Liver (tissue), 7 donors: ENCODE measurements at regions not wholly inside any gene's neighbourhood (a gene's known extent, or its start where the extent isn't known, plus 50 kb on each side); places are given as distances from the start of the nearest gene placed in this dataset.

Experiments
- DNase-seq: peaks from one replicate; pipeline ENCODE4 v3.0.0-alpha.2; 2017; ENCODE audit warnings: low spot score
- H3K27ac ChIP-seq, 2 donors: one replicate each; pipeline ENCODE4 v1.7.0; 2013; ENCODE audit warnings: inconsistent platforms in 2 of 2, low read length in 2 of 2, control low read depth in 1 of 2, low read depth in 1 of 2, mild to moderate bottlenecking in 1 of 2
- H3K27me3 ChIP-seq, 4 donors: one replicate each; pipeline versions ENCODE4 v1.6.1 to v1.7.0; 2013; ENCODE audit warnings: low read length in 3 of 4, inconsistent platforms in 1 of 4, mild to moderate bottlenecking in 1 of 4, moderate library complexity in 1 of 4; ENCODE audit not compliant: control insufficient read depth in 4 of 4, insufficient read depth in 4 of 4
- H3K36me3 ChIP-seq, 4 donors: one replicate each; pipeline versions ENCODE4 v1.6.1 to v1.7.0; 2013; ENCODE audit warnings: low read length in 3 of 4, mild to moderate bottlenecking in 3 of 4, low read depth in 1 of 4, moderate library complexity in 1 of 4; ENCODE audit not compliant: control insufficient read depth in 4 of 4, insufficient read depth in 3 of 4
- H3K4me1 ChIP-seq, 4 donors: one replicate each; pipeline versions ENCODE4 v1.6.1 to v1.7.0; 2013; ENCODE audit warnings: low read length in 3 of 4, mild to moderate bottlenecking in 3 of 4, moderate library complexity in 1 of 4; ENCODE audit not compliant: control insufficient read depth in 4 of 4, insufficient read depth in 4 of 4
- H3K4me3 ChIP-seq, 3 donors: one replicate each; pipeline versions ENCODE4 v1.6.1 to v1.7.0; 2013; ENCODE audit warnings: low read length in 3 of 3, control low read depth in 1 of 3, low read depth in 1 of 3, mild to moderate bottlenecking in 1 of 3
- H3K9ac ChIP-seq, 2 donors: one replicate each; pipeline ENCODE4 v1.7.0; 2013; ENCODE audit warnings: low read length in 2 of 2, mild to moderate bottlenecking in 2 of 2, moderate library complexity in 2 of 2, control low read depth in 1 of 2, low read depth in 1 of 2
- H3K9me3 ChIP-seq, 4 donors: one replicate each; pipeline versions ENCODE4 v1.6.1 to v1.7.0; 2013; ENCODE audit warnings: low read length in 3 of 4; ENCODE audit not compliant: control insufficient read depth in 4 of 4
- ATF3 ChIP-seq: IDR thresholded peaks from 2 replicates; pipeline ENCODE4 v1.6.1; 2016; ENCODE audit warnings: antibody characterized with exemption
- EGR1 ChIP-seq, 2 donors: IDR thresholded peaks; 2 replicates each; pipeline ENCODE4 v1.6.1; 2016 to 2018; ENCODE audit warnings: antibody characterized with exemption in 2 of 2, low read depth in 2 of 2
- FOXA1 ChIP-seq: IDR thresholded peaks from 2 replicates; pipeline ENCODE4 v1.6.1; 2016; ENCODE audit warnings: antibody characterized with exemption
- FOXA2 ChIP-seq: IDR thresholded peaks from 2 replicates; pipeline ENCODE4 v1.6.1; 2016; ENCODE audit warnings: antibody characterized with exemption
- GABPA ChIP-seq, 2 donors: IDR thresholded peaks in 1 of 2; conservative IDR thresholded peaks in 1 of 2; 2 replicates each; pipeline ENCODE4 v1.6.1; 2016; ENCODE audit warnings: antibody characterized with exemption in 2 of 2, mild to moderate bottlenecking in 1 of 2, moderate library complexity in 1 of 2
- HNF4A ChIP-seq, 2 donors: conservative IDR thresholded peaks; 2 replicates each; pipeline ENCODE4 v1.6.1; 2016; ENCODE audit warnings: antibody characterized with exemption in 2 of 2, mild to moderate bottlenecking in 2 of 2
- HNF4G ChIP-seq: IDR thresholded peaks from 2 replicates; pipeline ENCODE4 v1.6.1; 2016; ENCODE audit warnings: antibody characterized with exemption
- JUND ChIP-seq, 2 donors: IDR thresholded peaks; 2 replicates each; pipeline ENCODE4 v1.6.1; 2016; ENCODE audit warnings: antibody characterized with exemption in 2 of 2
- NR2F2 ChIP-seq: IDR thresholded peaks from 2 replicates; pipeline ENCODE4 v1.6.1; 2016; ENCODE audit warnings: antibody characterized with exemption
- RAD21 ChIP-seq, 2 donors: IDR thresholded peaks; 2 replicates each; pipeline ENCODE4 v1.6.1; 2016; ENCODE audit warnings: antibody characterized with exemption in 2 of 2, mild to moderate bottlenecking in 2 of 2
- REST ChIP-seq: IDR thresholded peaks from 2 replicates; pipeline ENCODE4 v1.6.1; 2016; ENCODE audit warnings: antibody characterized with exemption, mild to moderate bottlenecking
- RXRA ChIP-seq, 2 donors: IDR thresholded peaks; 2 replicates each; pipeline ENCODE4 v1.6.1; 2017 to 2018; ENCODE audit warnings: antibody characterized with exemption in 2 of 2, mild to moderate bottlenecking in 1 of 2
- SP1 ChIP-seq: IDR thresholded peaks from 2 replicates; pipeline ENCODE4 v1.6.1; 2018; ENCODE audit warnings: antibody characterized with exemption, mild to moderate bottlenecking
- TAF1 ChIP-seq: conservative IDR thresholded peaks from 2 replicates; pipeline ENCODE4 v1.6.1; 2016; ENCODE audit warnings: antibody characterized with exemption, mild to moderate bottlenecking
- YY1 ChIP-seq: IDR thresholded peaks from 2 replicates; pipeline ENCODE4 v1.6.1; 2016; ENCODE audit warnings: antibody characterized with exemption, mild to moderate bottlenecking
- ZBTB33 ChIP-seq: IDR thresholded peaks from 2 replicates; pipeline ENCODE4 v1.6.1; 2016; ENCODE audit warnings: antibody characterized with exemption
- TF ChIP-seq, protein P1 (sequence below): fragments of 150-350 bp; IDR thresholded peaks from 2 replicates; pipeline ENCODE4 v1.5.1; 2017; ENCODE audit warnings: improper control_type of control experiment, low read depth, low read length; ENCODE audit not compliant: missing input control
- TF ChIP-seq, protein P2 (sequence below): IDR thresholded peaks from 2 replicates; pipeline ENCODE4 v1.6.1; 2016; ENCODE audit warnings: antibody characterized with exemption
- donor health status: healthy.
- donor health status: healthy.
- donor health status: healthy.
- donor health status: healthy.

DNA sequence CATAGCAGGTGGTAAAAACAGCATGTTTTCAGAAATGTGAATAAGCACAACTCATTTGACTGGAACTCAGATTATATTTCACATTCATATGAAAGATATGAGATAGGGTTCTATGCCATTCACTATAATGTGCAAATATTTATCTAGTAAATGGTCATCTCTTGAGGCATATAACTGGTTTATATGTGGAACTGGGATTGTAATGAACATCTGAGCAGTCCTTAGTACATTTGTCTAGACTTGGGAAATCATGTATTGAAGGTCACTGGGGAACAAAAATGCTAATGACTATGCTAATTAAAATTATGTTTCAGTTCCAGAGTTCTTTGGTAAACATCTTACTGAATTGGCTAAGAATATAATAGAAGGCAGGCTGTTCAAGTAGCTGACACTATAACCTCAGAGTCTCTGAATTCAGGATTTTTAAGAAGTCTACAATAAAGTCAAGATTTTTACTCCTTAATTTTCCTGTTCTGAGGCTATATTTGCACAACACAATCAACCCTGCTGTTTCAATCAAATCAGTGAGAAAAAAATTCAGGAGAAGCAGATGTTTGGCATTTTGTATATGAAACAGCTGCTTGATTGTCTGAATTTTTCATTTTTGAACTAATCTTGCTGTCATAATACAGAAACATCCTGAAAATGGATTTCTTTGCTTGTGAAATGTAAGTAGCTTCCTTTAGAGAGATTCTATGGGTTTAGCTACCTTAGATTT lies 244.8 kb upstream of the RGS18 start:
- TF ChIP-seq FOXA2 (no peak), SP1 (no peak), TAF1 (no peak), YY1 (no peak), REST (no peak), GABPA (IDR thresholded peaks at IDR 0.05 in 1 of 2, conservative IDR thresholded peaks at IDR 0.05 in 1 of 2) (no peak), NR2F2 (no peak), RAD21 (IDR thresholded peaks at IDR 0.05) (no peak), FOXA1 (no peak), EGR1 (IDR thresholded peaks at IDR 0.05; ENCODE audit: low read depth in 2 of 2) (no peak), ZBTB33 (no peak), HNF4G (no peak), RXRA (IDR thresholded peaks at IDR 0.05) (no peak), JUND (IDR thresholded peaks at IDR 0.05) (no peak), ATF3 (no peak), HNF4A (conservative IDR thresholded peaks at IDR 0.05) (no peak)
- TF ChIP-seq, protein P1, sequence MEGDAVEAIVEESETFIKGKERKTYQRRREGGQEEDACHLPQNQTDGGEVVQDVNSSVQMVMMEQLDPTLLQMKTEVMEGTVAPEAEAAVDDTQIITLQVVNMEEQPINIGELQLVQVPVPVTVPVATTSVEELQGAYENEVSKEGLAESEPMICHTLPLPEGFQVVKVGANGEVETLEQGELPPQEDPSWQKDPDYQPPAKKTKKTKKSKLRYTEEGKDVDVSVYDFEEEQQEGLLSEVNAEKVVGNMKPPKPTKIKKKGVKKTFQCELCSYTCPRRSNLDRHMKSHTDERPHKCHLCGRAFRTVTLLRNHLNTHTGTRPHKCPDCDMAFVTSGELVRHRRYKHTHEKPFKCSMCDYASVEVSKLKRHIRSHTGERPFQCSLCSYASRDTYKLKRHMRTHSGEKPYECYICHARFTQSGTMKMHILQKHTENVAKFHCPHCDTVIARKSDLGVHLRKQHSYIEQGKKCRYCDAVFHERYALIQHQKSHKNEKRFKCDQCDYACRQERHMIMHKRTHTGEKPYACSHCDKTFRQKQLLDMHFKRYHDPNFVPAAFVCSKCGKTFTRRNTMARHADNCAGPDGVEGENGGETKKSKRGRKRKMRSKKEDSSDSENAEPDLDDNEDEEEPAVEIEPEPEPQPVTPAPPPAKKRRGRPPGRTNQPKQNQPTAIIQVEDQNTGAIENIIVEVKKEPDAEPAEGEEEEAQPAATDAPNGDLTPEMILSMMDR: no peak
- TF ChIP-seq, protein P2, sequence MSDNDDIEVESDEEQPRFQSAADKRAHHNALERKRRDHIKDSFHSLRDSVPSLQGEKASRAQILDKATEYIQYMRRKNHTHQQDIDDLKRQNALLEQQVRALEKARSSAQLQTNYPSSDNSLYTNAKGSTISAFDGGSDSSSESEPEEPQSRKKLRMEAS: no peak

More for the DNA sequence above, 244.8 kb upstream of the RGS18 start:
- no peaks in the 10 kb centered on the region for H3K9me3 ChIP-seq
- H3K27ac ChIP-seq: no peak overlapping the region
- DNase-seq: no peak
- H3K36me3 ChIP-seq: no peaks in the 10 kb centered on the region
- no peak overlapping the region for H3K4me3 ChIP-seq
- no peaks in the 10 kb centered on the region for H3K4me1 ChIP-seq
- no peaks in the 10 kb centered on the region for H3K27me3 ChIP-seq
- no peak overlapping the region for H3K9ac ChIP-seq
